Loucy (cell line): ENCODE measurements at regions not wholly inside any gene's neighbourhood (a gene's known extent, or its start where the extent isn't known, plus 50 kb on each side); places are given as distances from the start of the nearest gene placed in this dataset.

Experiments
- H2AFZ ChIP-seq: fragments of 200-600 bp; sonication (generic); 2 replicates; pipeline ENCODE4 v1.6.0; 2016; ENCODE audit warnings: antibody characterized with exemption, mild to moderate bottlenecking, low read length, moderate library complexity
- H3F3A ChIP-seq: fragments of 200-600 bp; 2 replicates; pipeline ENCODE4 v1.6.0; 2016; ENCODE audit warnings: antibody characterized with exemption, low read depth, mild to moderate bottlenecking
- H3K27me3 ChIP-seq: fragments of 200-600 bp; sonication (generic); 2 replicates; pipeline ENCODE4 v1.6.1; 2014; ENCODE audit warnings: low read length, mild to moderate bottlenecking; ENCODE audit not compliant: insufficient read depth, poor library complexity, severe bottlenecking
- H3K36me3 ChIP-seq: fragments of 200-600 bp; sonication (generic); 2 replicates; pipeline ENCODE4 v1.6.1; 2016; ENCODE audit warnings: low read length; ENCODE audit not compliant: insufficient read depth
- H3K4me1 ChIP-seq: fragments of 200-600 bp; sonication (generic); 2 replicates; pipeline ENCODE4 v1.5.1; 2014; ENCODE audit warnings: low read length, mild to moderate bottlenecking; ENCODE audit not compliant: insufficient read depth, poor library complexity, severe bottlenecking
- H3K4me2 ChIP-seq: fragments of 200-600 bp; sonication (generic); 2 replicates; pipeline ENCODE4 v1.6.0; 2014; ENCODE audit warnings: antibody characterized with exemption, low read length, low read depth, mild to moderate bottlenecking; ENCODE audit not compliant: poor library complexity, severe bottlenecking
- H3K4me3 ChIP-seq: fragments of 200-600 bp; sonication (generic); 2 replicates; pipeline ENCODE4 v1.5.1; 2014; ENCODE audit warnings: low read length, mild to moderate bottlenecking, mixed read lengths; ENCODE audit not compliant: poor library complexity, severe bottlenecking
- H3K79me2 ChIP-seq: fragments of 200-600 bp; sonication (generic); 2 replicates; pipeline ENCODE4 v1.6.1; 2014; ENCODE audit warnings: low read length; ENCODE audit not compliant: insufficient read depth
- H3K9ac ChIP-seq: fragments of 200-600 bp; sonication (generic); 2 replicates; pipeline ENCODE4 v1.6.0; 2014; ENCODE audit warnings: mild to moderate bottlenecking, low read depth, low read length, moderate library complexity; ENCODE audit not compliant: poor library complexity, severe bottlenecking
- H3K9me2 ChIP-seq: fragments of 200-600 bp; sonication (generic); replicated peaks from 2 replicates; pipeline ENCODE4 v1.6.1; 2016; ENCODE audit warnings: low read depth, low read length, mixed read lengths
- H3K9me3 ChIP-seq: fragments of 200-600 bp; sonication (generic); 2 replicates; pipeline ENCODE4 v1.6.1; 2014; ENCODE audit warnings: mild to moderate bottlenecking, antibody characterized with exemption, low read length, low read depth; ENCODE audit not compliant: insufficient read depth
- H4K20me1 ChIP-seq: fragments of 200-600 bp; sonication (generic); 2 replicates; pipeline ENCODE4 v1.6.0; 2014; ENCODE audit warnings: antibody characterized with exemption, low read length, mild to moderate bottlenecking; ENCODE audit not compliant: insufficient read depth, poor library complexity, severe bottlenecking
- EZH2phosphoT487 ChIP-seq: fragments of 200-600 bp; IDR thresholded peaks from 2 replicates; pipeline ENCODE4 v1.6.1; 2018; ENCODE audit warnings: antibody characterized with exemption, mild to moderate bottlenecking, moderate library complexity, borderline replicate concordance
- TF ChIP-seq, protein P1 (sequence below): fragments of 200-600 bp; sonication (generic); conservative IDR thresholded peaks from 2 replicates; pipeline ENCODE4 v1.5.1; 2014; ENCODE audit warnings: mild to moderate bottlenecking, antibody characterized with exemption, low read length

DNA sequence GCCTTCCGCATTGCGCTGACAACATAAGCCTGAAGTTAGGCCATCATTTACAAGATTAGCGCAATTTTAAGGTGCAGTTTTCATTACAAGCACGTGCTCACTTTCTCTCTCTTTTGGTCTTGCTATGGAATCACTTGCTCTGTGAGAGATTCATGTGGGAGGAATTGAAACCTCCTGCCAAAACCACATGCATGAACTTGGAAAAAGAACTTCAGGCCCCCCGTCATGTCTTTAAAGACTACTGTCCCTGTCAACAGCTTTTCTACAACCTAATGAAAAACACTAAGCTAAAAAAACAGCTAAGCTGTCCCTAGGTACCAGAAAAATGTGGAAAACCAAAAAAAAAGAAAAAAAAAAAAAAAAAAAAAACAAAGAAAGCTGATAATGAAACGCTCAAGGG, 1707.6 kb upstream of the RAG2 start:
- H3K79me2 ChIP-seq: no peaks in the 10 kb centered on the region
- H3K9ac ChIP-seq: no peak overlapping the region
- no peaks in the 10 kb centered on the region for H3K9me2 ChIP-seq
- no peak overlapping the region for H2AFZ ChIP-seq
- H3K4me3 ChIP-seq: no peak overlapping the region
- no peak overlapping the region for H3K4me2 ChIP-seq
- H3K27me3 ChIP-seq: no peaks in the 10 kb centered on the region
- no peaks in the 10 kb centered on the region for H3K4me1 ChIP-seq
- no peaks in the 10 kb centered on the region for H3K9me3 ChIP-seq
- no peaks in the 10 kb centered on the region for H3F3A ChIP-seq
- H4K20me1 ChIP-seq: no peaks in the 10 kb centered on the region
- TF ChIP-seq, protein P1, sequence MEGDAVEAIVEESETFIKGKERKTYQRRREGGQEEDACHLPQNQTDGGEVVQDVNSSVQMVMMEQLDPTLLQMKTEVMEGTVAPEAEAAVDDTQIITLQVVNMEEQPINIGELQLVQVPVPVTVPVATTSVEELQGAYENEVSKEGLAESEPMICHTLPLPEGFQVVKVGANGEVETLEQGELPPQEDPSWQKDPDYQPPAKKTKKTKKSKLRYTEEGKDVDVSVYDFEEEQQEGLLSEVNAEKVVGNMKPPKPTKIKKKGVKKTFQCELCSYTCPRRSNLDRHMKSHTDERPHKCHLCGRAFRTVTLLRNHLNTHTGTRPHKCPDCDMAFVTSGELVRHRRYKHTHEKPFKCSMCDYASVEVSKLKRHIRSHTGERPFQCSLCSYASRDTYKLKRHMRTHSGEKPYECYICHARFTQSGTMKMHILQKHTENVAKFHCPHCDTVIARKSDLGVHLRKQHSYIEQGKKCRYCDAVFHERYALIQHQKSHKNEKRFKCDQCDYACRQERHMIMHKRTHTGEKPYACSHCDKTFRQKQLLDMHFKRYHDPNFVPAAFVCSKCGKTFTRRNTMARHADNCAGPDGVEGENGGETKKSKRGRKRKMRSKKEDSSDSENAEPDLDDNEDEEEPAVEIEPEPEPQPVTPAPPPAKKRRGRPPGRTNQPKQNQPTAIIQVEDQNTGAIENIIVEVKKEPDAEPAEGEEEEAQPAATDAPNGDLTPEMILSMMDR: no peak
- TF ChIP-seq EZH2phosphoT487: no peak
- no peaks in the 10 kb centered on the region for H3K36me3 ChIP-seq

DNA sequence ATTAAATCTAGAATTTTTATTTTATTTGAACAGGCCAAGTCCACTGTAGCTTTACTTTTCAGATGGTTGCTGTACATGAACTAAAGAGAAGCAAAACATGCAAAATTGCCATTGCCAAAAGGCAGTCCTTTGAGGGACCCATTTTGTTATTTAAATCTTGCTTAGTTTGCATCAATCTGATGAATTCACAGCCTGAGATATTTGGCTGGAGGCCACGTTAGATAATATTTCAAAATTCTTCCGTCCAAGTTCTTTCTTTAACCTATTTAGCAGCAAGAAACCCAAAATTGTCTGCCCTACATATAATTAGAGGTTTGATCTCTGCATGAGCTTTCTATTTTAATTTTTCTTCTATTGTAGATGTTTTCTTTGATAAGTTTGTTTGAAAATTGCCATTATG, 1706.9 kb upstream of the RAG2 start:
- no peaks in the 10 kb centered on the region for H3K79me2 ChIP-seq
- H3K4me1 ChIP-seq: no peaks in the 10 kb centered on the region
- no peaks in the 10 kb centered on the region for H3K9me2 ChIP-seq
- TF ChIP-seq, protein P1: no peak
- TF ChIP-seq EZH2phosphoT487: no peak
- no peaks in the 10 kb centered on the region for H3F3A ChIP-seq
- no peak overlapping the region for H2AFZ ChIP-seq
- H3K9ac ChIP-seq: no peak overlapping the region
- no peaks in the 10 kb centered on the region for H4K20me1 ChIP-seq
- H3K4me2 ChIP-seq: no peak overlapping the region
- no peaks in the 10 kb centered on the region for H3K36me3 ChIP-seq
- no peaks in the 10 kb centered on the region for H3K9me3 ChIP-seq
- H3K27me3 ChIP-seq: no peaks in the 10 kb centered on the region
- no peak overlapping the region for H3K4me3 ChIP-seq

DNA sequence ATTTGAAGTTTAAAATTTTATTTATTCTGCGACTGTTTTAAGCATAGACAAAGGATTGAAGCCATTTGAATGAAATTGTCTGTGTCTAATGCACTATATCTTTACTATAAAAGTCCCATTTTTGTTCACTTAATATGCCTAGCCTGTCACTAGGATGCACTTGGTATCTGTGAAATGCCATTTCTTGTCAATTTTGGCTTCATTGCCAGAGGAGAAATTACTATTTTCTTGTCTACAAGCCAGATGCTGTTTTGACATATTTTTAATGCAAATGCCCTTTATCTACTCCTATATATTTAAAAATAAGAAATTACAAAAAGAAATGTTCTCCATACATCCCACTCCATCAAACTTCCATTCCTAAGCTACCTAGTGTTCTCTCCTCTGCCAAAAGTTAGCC, 1704.5 kb upstream of the RAG2 start:
- Histone ChIP-seq H3K36me3 (no peaks in the 10 kb centered on the region), H3K4me3 (no peak overlapping the region), H3F3A (no peaks in the 10 kb centered on the region), H3K9me3 (no peaks in the 10 kb centered on the region), H3K9ac (no peak overlapping the region), H3K27me3 (no peaks in the 10 kb centered on the region), H3K79me2 (no peaks in the 10 kb centered on the region), H3K9me2 (no peaks in the 10 kb centered on the region), H3K4me1 (no peaks in the 10 kb centered on the region), H3K4me2 (no peak overlapping the region), H4K20me1 (no peaks in the 10 kb centered on the region), H2AFZ (no peak overlapping the region)
- no peak for TF ChIP-seq EZH2phosphoT487
- TF ChIP-seq, protein P1: no peak
